ENCODE measurements at regions not wholly inside any gene's neighbourhood (a gene's known extent, or its start where the extent isn't known, plus 50 kb on each side); places are given as distances from the start of the nearest gene placed in this dataset.

GRCh38 chr6:120514544-120514943 is 819.7 kb downstream of the TBC1D32 start:
- no peaks in the 10 kb centered on the region for H3K36me3 Mint-ChIP-seq (ENCODE audit: low read depth)
- no peak for DNase-seq (ENCODE audit: low spot score)
- no peak overlapping the region for H3K27ac Mint-ChIP-seq (ENCODE audit: unreplicated experiment)
- no peak overlapping the region for H3K4me3 Mint-ChIP-seq (ENCODE audit: unreplicated experiment)
- H3K4me1 Mint-ChIP-seq (ENCODE audit: low read depth): no peaks in the 10 kb centered on the region
- H3K27me3 Mint-ChIP-seq (ENCODE audit: low read depth): no peaks in the 10 kb centered on the region
- no peak for TF ChIP-seq CTCF (IDR thresholded peaks at IDR 0.05)
- peaks cover 6% of the 10 kb centered on the region for H3K9me3 Mint-ChIP-seq (ENCODE audit: low read depth)

- peaks cover 11% of the 10 kb centered on the region for H3K9me3 Mint-ChIP-seq (ENCODE audit: low read depth)
- no peaks in the 10 kb centered on the region for H3K27me3 Mint-ChIP-seq (ENCODE audit: low read depth)
- no peak for TF ChIP-seq CTCF (IDR thresholded peaks at IDR 0.05)
- H3K36me3 Mint-ChIP-seq (ENCODE audit: low read depth): no peaks in the 10 kb centered on the region
- H3K4me3 Mint-ChIP-seq (ENCODE audit: unreplicated experiment): no peak overlapping the region
- no peak for DNase-seq (ENCODE audit: low spot score)
- no peaks in the 10 kb centered on the region for H3K4me1 Mint-ChIP-seq (ENCODE audit: low read depth)
- H3K27ac Mint-ChIP-seq (ENCODE audit: unreplicated experiment): no peak overlapping the region
Measured at GRCh38 chr6:120511712-120512111, 822.6 kb downstream of the TBC1D32 start.

- Mint-ChIP-seq H3K27ac (ENCODE audit: unreplicated experiment) (no peak overlapping the region), H3K4me1 (ENCODE audit: low read depth) (no peaks in the 10 kb centered on the region), H3K27me3 (ENCODE audit: low read depth) (peaks cover 3% of the 10 kb centered on the region), H3K36me3 (ENCODE audit: low read depth) (no peaks in the 10 kb centered on the region), H3K9me3 (ENCODE audit: low read depth) (peaks cover 2% of the 10 kb centered on the region), H3K4me3 (ENCODE audit: unreplicated experiment) (no peak overlapping the region)
- no peak for TF ChIP-seq CTCF (IDR thresholded peaks at IDR 0.05)
- DNase-seq (ENCODE audit: low spot score): no peak
Measured at GRCh38 chr6:120498711-120499110, 835.6 kb downstream of the TBC1D32 start.

DNA sequence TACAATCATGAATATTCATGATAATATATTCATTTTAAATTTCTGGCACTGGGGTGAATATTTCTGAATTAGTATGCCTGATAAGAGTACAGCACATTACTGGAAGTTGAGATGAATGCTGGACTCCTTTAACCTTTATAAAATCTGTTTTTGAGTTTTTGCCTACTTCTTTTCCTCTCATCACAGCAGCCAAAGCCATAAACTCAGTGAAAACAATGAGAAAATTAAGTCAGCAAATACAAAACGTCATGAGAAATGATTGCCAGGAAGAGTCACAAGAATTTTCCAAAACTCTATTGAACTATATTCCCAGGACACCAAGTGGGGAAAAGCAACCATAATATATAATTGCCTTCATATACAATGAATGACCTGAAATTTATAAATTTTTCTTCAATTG is 837.6 kb downstream of the TBC1D32 start:
- Mint-ChIP-seq H3K4me1 (ENCODE audit: low read depth) (no peaks in the 10 kb centered on the region), H3K9me3 (ENCODE audit: low read depth) (no peaks in the 10 kb centered on the region), H3K27me3 (ENCODE audit: low read depth) (peaks cover 6% of the 10 kb centered on the region), H3K4me3 (ENCODE audit: unreplicated experiment) (no peak overlapping the region), H3K36me3 (ENCODE audit: low read depth) (no peaks in the 10 kb centered on the region), H3K27ac (ENCODE audit: unreplicated experiment) (no peak overlapping the region)
- no peak for DNase-seq (ENCODE audit: low spot score)
- TF ChIP-seq CTCF (IDR thresholded peaks at IDR 0.05): no peak

DNA sequence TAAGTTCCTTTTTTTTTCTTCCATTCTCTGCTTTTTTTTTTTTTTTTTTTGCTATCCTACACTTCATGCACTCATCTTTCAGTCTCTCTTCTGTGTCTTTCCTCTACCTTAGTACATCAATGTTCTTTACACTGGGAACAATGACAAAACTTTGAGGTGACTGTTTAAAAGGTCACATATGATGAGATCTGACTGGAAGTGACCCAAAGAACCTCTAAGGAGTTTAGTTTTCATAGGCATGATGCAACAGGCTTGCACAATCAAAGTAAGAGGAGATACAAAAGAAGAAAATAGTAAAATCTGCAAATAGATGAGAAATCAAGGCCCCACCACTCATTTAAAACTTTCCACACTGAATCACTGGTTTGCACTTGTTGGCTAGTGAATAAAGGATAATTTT is 840.8 kb downstream of the TBC1D32 start:
- Mint-ChIP-seq H3K36me3 (ENCODE audit: low read depth) (no peaks in the 10 kb centered on the region), H3K4me1 (ENCODE audit: low read depth) (no peaks in the 10 kb centered on the region), H3K27ac (ENCODE audit: unreplicated experiment) (no peak overlapping the region), H3K9me3 (ENCODE audit: low read depth) (no peaks in the 10 kb centered on the region), H3K4me3 (ENCODE audit: unreplicated experiment) (no peak overlapping the region), H3K27me3 (ENCODE audit: low read depth) (peaks cover 6% of the 10 kb centered on the region)
- TF ChIP-seq CTCF (IDR thresholded peaks at IDR 0.05): no peak
- no peak for DNase-seq (ENCODE audit: low spot score)

Data from chondrocyte (in vitro differentiated cells).